HG02852 (cell line): ENCODE measurements at regions not wholly inside any gene's neighbourhood (a gene's known extent, or its start where the extent isn't known, plus 50 kb on each side); places are given as distances from the start of the nearest gene placed in this dataset.

Experiments used
- ATAC-seq: cut with Tn5 transposase; IDR thresholded peaks from one replicate; pipeline ENCODE4 v1.9.1; 2021; ENCODE audit warnings: mild to moderate bottlenecking, moderate library complexity; ENCODE audit not compliant: unreplicated experiment

DNA sequence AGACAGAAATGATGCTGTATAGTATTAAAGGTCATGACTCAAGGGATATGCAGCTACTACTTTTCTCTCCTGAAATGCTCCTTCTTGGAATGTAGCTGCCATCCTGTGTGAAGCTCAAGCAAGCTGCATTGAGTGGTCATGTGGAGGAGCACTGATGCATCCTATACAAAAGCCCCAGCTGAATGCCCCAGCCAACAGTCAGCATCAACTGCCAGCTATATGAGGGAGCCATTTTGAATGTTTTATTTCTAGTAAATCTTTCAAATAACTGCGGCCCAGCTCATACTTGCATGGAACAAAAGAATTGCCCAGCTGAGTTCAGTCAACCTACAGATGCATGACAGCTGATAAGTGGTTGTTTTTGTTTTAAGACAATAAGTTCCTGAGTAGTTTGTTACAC lies 165.0 kb upstream of the GEMIN8 start:
- ATAC-seq = no peak

DNA sequence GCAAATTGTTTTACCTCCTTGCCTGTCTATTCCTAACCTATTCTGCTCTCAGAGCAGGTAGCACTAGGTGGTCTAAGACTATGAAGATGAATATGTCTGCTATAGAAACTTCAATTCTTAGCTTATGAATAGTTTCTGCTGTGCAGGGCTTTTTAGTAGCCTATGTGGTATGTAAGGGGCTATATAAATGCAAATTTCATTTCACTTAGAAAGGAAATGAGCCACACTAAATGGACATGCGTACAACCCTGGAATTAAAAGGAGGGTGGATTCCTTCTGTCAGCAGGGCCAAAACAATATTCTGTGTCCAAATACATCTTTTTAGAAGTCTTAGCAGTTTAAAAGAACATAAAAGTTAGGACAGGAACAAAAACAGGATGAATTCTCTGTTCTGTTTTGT lies 163.9 kb upstream of the GEMIN8 start:
- no peak for ATAC-seq

DNA sequence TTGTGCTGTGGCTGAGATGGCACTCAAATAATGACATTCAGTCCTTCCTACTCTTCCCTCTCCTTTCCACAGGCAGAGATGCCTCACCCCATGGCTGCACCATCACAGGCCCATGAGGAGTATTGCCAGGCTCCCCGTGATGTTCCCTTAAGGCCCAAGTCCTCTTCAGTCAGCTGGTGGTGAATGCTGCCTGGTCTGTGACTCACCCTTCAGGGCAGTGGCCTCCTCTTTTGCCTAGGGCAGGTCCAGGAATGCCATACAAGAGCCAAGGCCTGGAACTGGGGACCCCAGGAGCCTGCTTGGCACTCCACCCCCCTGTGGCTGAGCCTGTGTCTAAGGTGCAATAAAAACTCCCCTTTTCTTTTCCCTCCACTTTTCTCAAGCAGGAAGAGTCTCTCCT lies 144.2 kb upstream of the GEMIN8 start:
- no peak for ATAC-seq

GRCh38 chrX:14164828-14165227 lies 135.1 kb upstream of the GEMIN8 start:
- no peak for ATAC-seq

GRCh38 chrX:14125462-14125861 lies 95.8 kb upstream of the GEMIN8 start:
- ATAC-seq = no peak

- ATAC-seq = no peak
These were observed 94.9 kb upstream of the GEMIN8 start for GRCh38 chrX:14124562-14124961.

- peak; percentile 78 for ATAC-seq
These were observed 66.0 kb upstream of the GEMIN8 start for GRCh38 chrX:14095702-14096101.

DNA sequence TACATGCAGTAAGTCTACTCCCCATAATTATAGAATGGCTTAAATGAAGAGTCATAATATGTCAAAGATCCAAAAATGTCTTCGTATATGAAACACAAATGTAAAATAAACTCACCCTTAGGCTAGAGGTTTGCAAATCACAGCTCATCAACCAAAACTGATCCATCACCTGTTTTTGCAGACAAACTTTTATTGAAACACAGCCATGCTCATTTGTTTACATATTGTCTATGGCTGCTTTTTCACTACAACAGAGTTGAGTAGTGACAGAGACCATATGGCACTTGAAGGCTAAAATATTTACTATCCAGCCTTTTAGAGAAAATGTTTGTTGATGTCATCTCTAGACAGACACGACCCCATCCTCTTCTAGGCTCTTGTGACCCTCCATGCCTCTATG lies 64.5 kb upstream of the GEMIN8 start:
- no peak for ATAC-seq

DNA sequence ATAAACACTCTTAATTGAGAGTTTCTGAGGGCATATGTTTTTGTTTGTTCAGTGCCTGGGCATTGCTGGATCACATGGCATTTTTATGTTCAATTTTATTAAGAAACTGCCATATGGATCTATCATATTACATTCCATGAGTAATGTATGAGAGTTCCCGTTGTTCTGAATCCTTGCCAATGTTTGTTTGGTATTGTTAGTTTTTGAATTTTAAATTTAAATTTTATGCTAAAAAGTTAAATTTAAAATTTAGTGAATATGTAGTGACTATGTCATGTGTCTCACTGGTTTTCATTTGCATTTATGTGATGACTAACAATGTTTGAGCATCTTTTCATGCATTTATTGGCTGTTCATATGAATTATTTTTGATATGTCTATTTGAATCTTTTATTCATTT lies 54.8 kb upstream of the GEMIN8 start:
- ATAC-seq = no peak

GRCh38 chrX:14083783-14084182 lies 54.1 kb upstream of the GEMIN8 start:
- ATAC-seq = no peak

DNA sequence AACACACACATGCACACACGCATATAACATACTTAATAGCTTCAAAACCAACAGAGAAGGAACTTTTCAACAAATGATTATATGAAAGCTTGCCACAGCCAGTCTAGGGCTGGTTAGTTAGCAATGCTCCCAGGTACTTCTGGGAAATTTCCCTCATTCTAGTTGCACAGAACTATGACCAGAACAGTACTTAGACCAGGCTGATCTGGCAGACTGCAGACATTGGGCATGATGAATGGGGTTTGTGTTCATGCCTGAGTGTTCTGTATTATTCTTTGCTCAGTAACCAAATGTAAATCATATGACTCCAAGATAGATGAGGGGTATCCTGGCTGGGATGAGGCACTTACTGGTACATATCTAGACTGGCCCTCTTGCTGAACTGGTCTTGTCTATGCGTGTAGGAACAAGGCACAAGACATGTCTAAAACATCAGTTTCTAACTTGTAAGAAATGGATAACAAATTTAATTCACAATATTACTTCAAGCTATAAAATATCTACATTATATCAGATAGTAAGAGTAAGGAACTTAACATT lies 50.3 kb upstream of the GEMIN8 start:
- no peak for ATAC-seq
